Heart left ventricle (tissue), 13 donors: ENCODE measurements at regions not wholly inside any gene's neighbourhood (a gene's known extent, or its start where the extent isn't known, plus 50 kb on each side); places are given as distances from the start of the nearest gene placed in this dataset.

Experiments
- POLR2A ChIP-seq, 2 donors: fragments of 450-650 bp; IDR thresholded peaks; one replicate each; pipeline ENCODE4 v1.6.1; 2017; ENCODE audit warnings: antibody characterized with exemption in 2 of 2, mild to moderate bottlenecking in 2 of 2, moderate library complexity in 2 of 2
- TF ChIP-seq, protein P1 (sequence below), 12 donors: fragments of 200-600 bp; sonication (generic) in 4 of 12; IDR thresholded peaks; one replicate each; pipeline versions ENCODE4 v1.5.0 to v1.8.0; 2018 to 2022; ENCODE audit warnings: antibody characterized with exemption in 12 of 12, mild to moderate bottlenecking in 5 of 12
- donor health status: ischemic (EF 13 %, LVEDD 7.1; RV severe dilation, severe dysfunction).
- donor health status: DM: no; HTN: yes; CAD: no.
- donor health status: DM: no; HTN: no; CAD: no.
- donor health status: ischemic (EF 25% LVEDD 6.9; RV normal size, moderate dysfunction).
- donor health status: ischemic (EF 25% LVEDD 5.7; RV mildly dilated, moderate dysfunction).
- donor health status: ischemic (EF 35%, LVEDD 5.7; RV mildly dilated, moderate dysfunction).
- donor health status: nonischemic (EF 11% LVEDD 7.7; RV severe dilation, severe dysfunction).
- donor health status: DM: yes; HTN: yes; CAD: no.
- donor health status: PGD.
- donor health status: ischemic (EF 29% LVEDD 5.4; RV normal size, mild dysfunction).
- donor health status: nonischemic (EF 23%, LVEDD 6.1; RV moderate dilation, normal function).

DNA sequence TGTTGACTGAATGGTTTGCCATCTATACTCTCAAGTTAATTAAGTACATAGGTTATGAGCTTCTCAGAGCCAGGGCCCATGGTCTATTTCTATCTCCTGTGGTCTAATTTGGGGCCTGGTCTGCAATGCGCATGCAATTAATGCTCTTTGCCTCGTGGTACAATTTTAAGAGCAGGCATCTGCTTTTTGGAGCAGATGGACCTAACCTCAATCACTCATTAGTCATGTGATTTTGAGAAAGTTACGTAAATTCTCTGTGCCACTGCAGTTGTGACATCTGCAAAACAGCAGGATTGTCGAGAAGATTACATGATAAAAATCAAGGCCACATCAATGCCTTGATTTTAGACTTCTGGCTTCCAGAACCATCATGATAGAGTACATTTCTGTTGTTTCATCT, 543.7 kb upstream of the ADAMTS9 start:
- TF ChIP-seq POLR2A (IDR thresholded peaks at IDR 0.05), result no peak
- TF ChIP-seq, protein P1, sequence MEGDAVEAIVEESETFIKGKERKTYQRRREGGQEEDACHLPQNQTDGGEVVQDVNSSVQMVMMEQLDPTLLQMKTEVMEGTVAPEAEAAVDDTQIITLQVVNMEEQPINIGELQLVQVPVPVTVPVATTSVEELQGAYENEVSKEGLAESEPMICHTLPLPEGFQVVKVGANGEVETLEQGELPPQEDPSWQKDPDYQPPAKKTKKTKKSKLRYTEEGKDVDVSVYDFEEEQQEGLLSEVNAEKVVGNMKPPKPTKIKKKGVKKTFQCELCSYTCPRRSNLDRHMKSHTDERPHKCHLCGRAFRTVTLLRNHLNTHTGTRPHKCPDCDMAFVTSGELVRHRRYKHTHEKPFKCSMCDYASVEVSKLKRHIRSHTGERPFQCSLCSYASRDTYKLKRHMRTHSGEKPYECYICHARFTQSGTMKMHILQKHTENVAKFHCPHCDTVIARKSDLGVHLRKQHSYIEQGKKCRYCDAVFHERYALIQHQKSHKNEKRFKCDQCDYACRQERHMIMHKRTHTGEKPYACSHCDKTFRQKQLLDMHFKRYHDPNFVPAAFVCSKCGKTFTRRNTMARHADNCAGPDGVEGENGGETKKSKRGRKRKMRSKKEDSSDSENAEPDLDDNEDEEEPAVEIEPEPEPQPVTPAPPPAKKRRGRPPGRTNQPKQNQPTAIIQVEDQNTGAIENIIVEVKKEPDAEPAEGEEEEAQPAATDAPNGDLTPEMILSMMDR (IDR thresholded peaks at IDR 0.05), result no peak
